ENCODE measurements at regions not wholly inside any gene's neighbourhood (a gene's known extent, or its start where the extent isn't known, plus 50 kb on each side); places are given as distances from the start of the nearest gene placed in this dataset.
"Not testable (repeated sequence)": the region's sequence is repeated elsewhere in the genome, so short reads cannot be mapped to it uniquely, and the experiment has no call there.

GRCh38 chr2:8368463-8368862, 313.4 kb upstream of the ID2 start:
- DNase-seq = no peak

DNA sequence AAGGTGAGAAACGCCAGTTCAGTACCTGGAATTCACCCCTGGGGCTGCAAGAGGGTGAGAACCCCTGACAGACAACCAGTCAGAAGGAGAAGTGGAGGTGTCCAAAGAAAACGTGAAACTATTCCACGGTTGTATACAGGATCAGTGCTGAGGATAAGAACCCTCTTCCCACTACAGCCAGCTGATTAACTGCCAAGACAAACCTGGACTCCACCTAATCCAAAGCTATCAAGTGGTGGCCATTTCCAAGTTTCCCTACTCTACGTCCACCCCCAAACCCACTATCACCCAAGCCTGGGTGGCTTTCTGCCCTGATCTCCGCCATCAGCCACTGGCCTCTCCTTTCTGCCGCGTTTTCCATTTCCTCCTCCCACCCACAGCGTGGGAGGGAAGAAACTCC, 312.3 kb upstream of the ID2 start:
- no peak for DNase-seq

DNA sequence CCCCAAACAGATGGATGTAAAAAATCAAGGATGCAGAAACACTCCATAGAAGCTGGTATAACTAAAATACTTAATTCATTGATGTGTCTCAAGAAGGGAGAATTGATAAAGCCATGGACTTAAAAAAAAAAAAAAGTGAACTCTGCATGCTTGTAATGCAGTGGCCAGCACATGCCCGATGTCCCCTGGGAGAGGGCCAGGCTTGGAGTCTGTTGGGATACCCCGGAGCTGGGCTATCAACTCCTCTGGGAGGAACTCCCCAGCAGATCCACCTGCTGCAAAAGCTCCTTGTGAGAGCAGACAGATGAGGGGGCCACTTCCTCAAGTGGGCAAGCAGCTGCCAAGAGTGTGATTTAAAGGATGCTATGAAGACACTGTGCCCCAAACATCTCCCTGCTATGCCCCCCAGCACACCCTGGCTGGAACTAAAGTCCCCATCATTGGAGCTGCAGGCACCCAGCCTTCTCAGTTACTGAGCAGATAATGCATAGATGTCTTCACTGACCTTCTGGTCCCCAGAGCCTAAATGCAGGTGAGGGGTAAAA, 311.5 kb upstream of the ID2 start:
- no peak for DNase-seq

GRCh38 chr2:8371653-8372052, 310.2 kb upstream of the ID2 start:
- no peak for DNase-seq

DNA sequence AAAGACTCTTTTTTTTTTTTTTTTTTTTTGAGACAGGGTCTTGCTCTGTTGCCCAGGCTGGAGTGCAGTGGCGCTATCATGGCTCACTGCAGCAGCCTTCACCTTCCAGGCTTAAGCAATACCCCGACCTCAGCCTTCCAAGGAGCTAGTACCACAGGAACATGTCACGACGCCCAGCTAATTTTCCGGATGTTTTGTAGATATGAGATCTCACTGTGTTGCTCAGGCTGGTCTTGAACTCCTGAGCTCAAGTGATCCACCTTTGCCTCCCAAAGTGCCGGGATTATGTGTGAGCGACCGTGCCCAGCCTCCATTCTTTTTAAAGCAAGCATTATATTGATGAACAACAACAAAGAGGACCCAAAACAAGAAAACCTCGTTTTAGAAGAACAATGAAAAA, 307.1 kb upstream of the ID2 start:
- DNase-seq = no peak

DNA sequence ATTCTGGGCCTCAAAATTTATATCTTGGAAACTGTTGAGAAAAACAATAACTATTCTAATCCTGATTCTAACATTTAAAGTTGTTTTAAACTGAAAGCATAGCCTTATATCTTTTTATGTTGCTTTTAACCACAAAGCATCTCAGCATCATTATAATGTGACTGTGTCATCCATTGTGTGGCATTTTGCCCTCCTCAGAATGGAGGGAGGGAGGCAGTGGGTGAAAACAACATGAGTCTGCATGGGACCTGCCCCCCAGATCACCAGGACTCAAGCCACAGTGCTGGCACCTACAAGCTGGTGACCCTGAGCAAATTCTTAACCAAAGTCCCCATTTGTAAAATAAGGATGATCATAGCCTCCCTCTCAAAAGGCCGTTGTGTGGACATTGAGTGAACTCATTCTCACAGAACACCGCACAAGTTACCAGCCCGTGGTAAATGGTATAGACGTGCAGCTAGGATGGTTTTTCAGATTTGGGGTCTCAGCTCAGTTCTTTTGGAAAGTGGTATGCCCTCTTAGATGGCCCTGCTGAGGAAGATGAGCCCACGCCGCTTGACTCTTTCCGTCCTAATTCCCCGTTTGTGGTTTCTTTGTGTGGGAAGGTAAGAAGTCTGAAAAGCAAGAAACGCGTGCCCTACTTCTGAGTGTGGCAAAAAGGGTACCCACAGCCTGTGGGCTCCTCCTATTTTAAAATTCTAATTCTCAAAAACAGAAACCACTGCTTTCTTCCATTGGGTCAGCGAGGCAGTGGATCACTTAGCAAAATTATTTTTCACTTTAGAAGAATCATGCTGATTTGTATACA, 305.0 kb upstream of the ID2 start:
- no peak for DNase-seq

GRCh38 chr2:8378016-8378810, 303.6 kb upstream of the ID2 start:
- DNase-seq = no peak

DNA sequence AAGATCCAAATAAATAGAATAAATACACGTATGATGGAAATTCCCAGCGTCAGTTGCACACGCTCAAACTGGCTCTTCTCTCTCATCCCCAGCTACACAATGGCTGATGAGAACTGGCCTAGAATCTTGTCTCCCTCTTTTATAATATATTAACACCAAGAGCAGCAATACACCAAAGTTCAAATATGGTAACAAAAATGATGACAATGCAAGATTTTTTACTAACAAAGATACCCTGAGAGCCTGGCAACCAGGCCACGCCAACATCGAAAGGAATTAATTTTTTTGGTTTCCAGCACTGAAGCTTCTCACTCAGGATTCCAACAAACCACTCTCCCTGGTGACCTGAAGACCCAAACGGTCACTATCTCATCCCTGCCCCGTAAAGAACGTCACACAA, 302.7 kb upstream of the ID2 start:
- no peak for DNase-seq

GRCh38 chr2:8379549-8379948, 302.3 kb upstream of the ID2 start:
- DNase-seq = no peak

- no peak for DNase-seq
Observed at GRCh38 chr2:8380026-8380425, 301.8 kb upstream of the ID2 start.

DNA sequence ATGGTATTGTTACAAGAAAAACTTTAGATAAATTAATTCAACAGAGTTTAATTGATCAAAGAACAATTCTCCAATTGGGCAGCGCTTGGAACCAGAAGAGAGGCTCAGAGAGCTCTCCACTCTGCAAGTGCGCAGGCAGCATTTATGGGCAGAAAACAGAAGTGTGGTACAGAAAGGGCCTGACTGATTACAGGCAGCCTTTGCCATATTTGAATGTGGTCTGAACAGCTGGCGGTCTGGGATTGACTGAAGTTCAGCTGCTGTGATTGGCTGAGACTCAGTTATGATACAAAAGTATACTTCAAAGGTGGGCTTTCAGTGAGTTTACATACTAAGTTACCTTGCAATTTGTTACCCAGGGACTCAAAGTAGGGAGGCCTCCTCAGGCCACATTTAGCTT, 301.3 kb upstream of the ID2 start:
- no peak for DNase-seq

DNA sequence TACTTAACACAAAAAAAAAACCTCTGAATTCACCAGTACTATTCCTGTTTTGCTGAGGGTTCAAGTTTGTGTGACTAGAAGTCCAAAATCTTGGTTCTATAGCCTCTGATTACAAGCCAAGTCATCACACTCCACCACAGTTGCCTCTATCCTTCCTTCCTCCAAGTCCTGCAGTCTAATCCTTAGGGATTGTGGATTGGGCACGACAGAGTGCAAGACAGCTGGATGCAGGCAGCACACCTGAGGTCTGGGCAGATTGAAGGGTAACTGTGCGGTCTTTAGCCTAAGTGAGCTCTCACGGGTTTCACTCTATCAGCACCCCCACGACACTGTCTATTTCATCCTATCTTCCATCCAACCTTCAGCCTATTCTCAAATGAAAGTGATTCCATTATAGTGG, 299.4 kb upstream of the ID2 start:
- no peak for DNase-seq

DNA sequence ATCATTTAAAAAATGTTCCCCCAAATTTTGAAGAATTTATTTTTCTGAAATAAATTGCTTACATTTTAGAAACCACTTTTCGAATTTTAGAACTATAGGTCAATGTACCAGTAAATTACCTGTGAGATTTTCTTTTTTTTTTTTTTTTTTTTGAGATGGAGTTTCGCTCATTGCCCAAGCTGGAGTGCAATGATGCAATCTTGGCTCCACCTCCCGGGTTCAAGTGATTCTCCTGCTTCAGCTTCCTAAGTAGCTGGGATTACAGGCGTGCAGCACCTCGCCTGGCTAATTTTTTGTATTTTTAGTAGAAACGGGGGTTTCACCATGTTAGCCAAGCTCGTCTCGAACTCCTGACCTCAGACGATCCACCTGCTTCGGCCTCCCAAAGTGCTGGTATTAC, 295.1 kb upstream of the ID2 start:
- DNase-seq = not testable (repeated sequence)

GRCh38 chr2:8388781-8389180, 293.1 kb upstream of the ID2 start:
- no peak for DNase-seq

DNA sequence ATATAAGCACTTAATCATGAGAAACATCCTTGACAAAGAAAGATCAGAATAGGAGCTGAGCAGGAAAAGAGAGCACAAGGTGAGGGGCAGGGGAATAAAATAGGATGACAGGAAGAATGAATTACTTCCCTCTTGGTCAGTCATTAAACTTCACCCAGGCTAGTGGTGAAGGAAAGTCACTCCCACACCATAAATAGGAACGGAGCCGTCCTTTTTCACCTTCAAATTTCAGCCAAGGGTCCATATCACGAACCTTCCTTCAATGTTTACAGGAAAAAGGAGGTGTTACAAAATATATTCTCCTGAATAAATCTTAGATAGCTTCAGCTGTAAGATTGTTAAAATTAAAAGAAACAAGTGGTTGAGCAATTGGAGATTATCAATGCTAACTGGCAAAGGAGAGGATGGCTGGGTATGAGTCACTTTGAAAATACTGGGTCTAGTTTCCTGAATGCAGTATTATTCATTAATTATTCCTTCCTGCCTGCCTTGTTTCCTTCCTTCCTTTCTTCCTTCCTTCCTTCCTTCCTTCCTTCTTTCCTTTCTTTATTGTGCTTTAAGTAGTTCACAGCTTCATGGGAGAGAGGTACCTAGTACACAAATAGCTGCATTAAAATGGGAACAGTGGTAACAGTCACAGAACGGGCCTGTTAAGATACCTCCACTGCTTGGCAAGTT, 292.3 kb upstream of the ID2 start:
- no peak for DNase-seq

- DNase-seq = no peak
Observed at GRCh38 chr2:8391126-8391525, 290.7 kb upstream of the ID2 start.

DNA sequence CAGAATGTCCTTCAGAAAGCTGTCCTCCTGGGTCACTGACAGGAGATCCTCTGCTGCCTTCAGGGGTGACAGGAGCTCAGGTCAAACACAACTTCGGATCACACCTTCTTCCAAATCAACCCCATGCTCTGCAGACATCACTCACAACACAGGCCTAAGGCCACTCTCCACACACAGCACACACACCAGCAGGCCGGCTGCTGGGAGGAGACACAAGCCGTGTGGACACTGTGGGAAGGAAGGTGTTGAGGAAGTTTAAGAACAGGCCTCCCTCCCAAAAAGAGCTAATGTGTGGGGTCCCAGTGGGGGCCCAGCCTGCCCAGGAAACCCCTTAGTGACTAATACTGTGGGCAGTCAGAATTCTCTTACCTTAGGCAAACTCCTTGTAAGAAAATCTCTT, 290.3 kb upstream of the ID2 start:
- no peak for DNase-seq

DNA sequence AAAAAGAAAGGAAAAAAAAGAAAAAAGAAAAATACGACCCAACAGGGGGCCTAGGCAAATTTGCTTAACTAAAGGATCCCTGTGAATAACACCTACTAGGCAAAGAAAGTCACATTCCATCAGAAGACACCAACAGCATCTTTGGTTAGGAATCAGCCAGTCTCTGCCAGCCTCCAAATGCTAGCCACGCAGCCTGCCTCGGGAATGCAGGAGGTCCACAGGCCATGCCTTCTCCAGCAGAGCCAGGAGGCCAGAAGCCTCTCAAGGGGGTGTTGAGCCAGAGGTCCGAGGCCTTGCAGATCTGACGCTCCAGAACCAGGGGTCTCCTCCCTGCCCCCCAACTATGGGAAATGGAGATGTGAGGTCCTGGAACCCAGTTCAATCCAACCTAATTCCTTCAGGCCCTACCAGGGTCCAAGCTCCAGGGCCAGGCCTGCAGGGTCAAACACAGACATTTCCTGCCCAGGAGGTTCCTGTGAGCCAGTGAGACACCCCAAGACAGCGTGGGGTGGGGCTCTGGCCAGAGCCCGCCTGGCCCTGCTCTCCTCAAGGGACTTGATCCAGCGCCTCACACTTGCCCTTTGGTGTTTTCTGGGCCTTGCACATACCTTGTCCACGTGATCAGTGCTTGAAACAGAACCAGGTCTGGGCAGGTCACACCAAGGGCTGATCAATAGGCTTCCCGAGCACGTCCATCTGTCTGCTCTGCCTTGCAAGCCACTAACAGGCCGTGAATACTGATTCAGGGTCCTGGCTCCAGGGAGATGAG, 289.6 kb upstream of the ID2 start:
- DNase-seq = no peak

DNA sequence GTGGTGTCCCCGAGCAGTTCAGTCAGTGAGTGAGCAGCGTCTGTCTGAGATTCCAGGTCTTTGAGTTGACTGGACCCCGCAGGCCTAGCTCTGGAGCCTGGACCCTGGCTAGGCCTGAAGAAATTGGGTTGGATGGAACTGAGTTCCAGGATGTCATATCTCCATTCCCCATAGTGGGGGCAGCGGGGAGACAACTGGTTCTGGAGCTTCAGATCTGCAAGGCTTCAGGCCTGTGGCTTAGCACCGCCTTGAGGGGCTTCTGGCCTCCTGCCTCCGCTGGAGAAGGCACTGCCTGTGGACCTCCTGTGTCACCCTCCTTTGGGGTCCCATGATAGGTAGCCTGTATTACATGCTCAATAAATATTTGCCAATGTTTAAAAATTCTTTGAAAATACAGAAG, 288.4 kb upstream of the ID2 start:
- no peak for DNase-seq

GRCh38 chr2:8394131-8394530, 287.7 kb upstream of the ID2 start:
- DNase-seq = no peak

GRCh38 chr2:8394569-8395359, 287.1 kb upstream of the ID2 start:
- DNase-seq = no peak

- no peak for DNase-seq
Observed at GRCh38 chr2:8395718-8396117, 286.1 kb upstream of the ID2 start.
